WERI-Rb-1 (cell line): ENCODE measurements at regions not wholly inside any gene's neighbourhood (a gene's known extent, or its start where the extent isn't known, plus 50 kb on each side); places are given as distances from the start of the nearest gene placed in this dataset.

Experiments
- DNase-seq: peaks from one replicate; pipeline ENCODE4 v3.0.0-alpha.2; 2020
- H3K27ac ChIP-seq: fragments of 250-450 bp; sonication (Bioruptor Pico); 2 replicates; pipeline ENCODE4 v1.5.1; 2020; ENCODE audit warnings: mild to moderate bottlenecking, moderate library complexity
- H3K27me3 ChIP-seq: fragments of 250-450 bp; sonication (Bioruptor Pico); 2 replicates; pipeline ENCODE4 v1.5.1; 2021; ENCODE audit warnings: mild to moderate bottlenecking, low read depth, moderate library complexity; ENCODE audit not compliant: insufficient read depth, severe bottlenecking
- H3K36me3 ChIP-seq: fragments of 250-450 bp; sonication (Bioruptor Pico); 2 replicates; pipeline ENCODE4 v1.5.1; 2020; ENCODE audit warnings: mild to moderate bottlenecking, moderate library complexity
- H3K4me3 ChIP-seq: 2 replicates; pipeline ENCODE4 v1.5.1; 2011; ENCODE audit warnings: low read depth, mild to moderate bottlenecking, control low read depth, low read length
- H3K9me3 ChIP-seq: fragments of 250-450 bp; sonication (Bioruptor Pico); 2 replicates; pipeline ENCODE4 v1.5.1; 2021; ENCODE audit warnings: mild to moderate bottlenecking, moderate library complexity; ENCODE audit not compliant: severe bottlenecking
- CTCF ChIP-seq: IDR thresholded peaks from 2 replicates; pipeline ENCODE4 v1.5.1; 2011; ENCODE audit warnings: low read depth, mild to moderate bottlenecking, control low read depth, inconsistent platforms, low read length

DNA sequence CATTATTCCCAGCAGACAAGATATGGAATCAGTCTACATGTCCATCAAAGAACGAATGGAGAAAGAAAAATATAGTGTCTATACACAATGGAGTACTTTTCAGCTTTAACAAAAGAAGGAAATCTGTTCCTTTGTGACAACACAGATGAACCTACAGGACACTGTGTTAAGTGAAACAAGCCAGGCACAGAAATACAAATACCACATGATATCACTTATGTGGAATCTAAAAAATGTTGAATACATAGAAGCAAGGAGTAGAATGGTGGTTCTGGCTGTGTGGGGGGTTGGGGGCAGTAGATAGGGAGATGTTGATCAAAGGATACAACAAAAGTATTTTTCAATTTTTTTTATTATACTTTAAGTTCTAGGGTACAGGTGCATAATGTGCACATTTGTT is 347.7 kb upstream of the MAP2 start:
- Histone ChIP-seq H3K27ac (no peak overlapping the region), H3K27me3 (no peaks in the 10 kb centered on the region), H3K36me3 (no peaks in the 10 kb centered on the region), H3K4me3 (no peak overlapping the region), H3K9me3 (no peaks in the 10 kb centered on the region)
- DNase-seq: no peak
- TF ChIP-seq CTCF: no peak

- no peak overlapping the region for H3K27ac ChIP-seq
- no peaks in the 10 kb centered on the region for H3K9me3 ChIP-seq
- TF ChIP-seq CTCF: no peak
- H3K4me3 ChIP-seq: no peak overlapping the region
- DNase-seq: no peak
- H3K36me3 ChIP-seq: no peaks in the 10 kb centered on the region
- no peaks in the 10 kb centered on the region for H3K27me3 ChIP-seq
Measured at GRCh38 chr2:209086761-209087160, 337.1 kb upstream of the MAP2 start.

GRCh38 chr2:209091056-209091455 is 332.8 kb upstream of the MAP2 start:
- Histone ChIP-seq H3K27me3 (no peaks in the 10 kb centered on the region), H3K4me3 (no peak overlapping the region), H3K9me3 (no peaks in the 10 kb centered on the region), H3K27ac (no peak overlapping the region), H3K36me3 (no peaks in the 10 kb centered on the region)
- no peak for DNase-seq
- no peak for TF ChIP-seq CTCF

DNA sequence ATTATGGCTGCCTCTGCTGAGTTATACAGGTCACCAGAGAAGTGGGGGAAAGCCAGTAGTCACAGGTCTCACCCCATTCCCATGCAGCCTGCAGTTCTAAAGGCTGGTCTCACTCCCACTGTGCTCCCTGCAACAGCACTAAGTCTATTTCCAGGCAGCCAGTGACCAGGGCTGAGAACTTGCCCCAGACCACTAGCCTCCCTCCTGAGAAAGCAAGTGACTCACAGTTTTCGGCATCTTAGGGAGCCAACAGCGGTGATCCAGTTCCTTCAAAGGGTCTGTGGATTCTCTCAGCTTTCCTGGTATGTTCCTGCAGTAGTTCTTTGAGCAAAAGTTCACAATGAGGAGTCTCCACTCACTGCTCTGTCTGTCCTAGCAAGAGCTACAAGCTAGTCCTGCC is 329.6 kb upstream of the MAP2 start:
- DNase-seq: no peak
- H3K4me3 ChIP-seq: no peak overlapping the region
- no peak overlapping the region for H3K27ac ChIP-seq
- no peaks in the 10 kb centered on the region for H3K27me3 ChIP-seq
- TF ChIP-seq CTCF: no peak
- H3K36me3 ChIP-seq: no peaks in the 10 kb centered on the region
- H3K9me3 ChIP-seq: no peaks in the 10 kb centered on the region

DNA sequence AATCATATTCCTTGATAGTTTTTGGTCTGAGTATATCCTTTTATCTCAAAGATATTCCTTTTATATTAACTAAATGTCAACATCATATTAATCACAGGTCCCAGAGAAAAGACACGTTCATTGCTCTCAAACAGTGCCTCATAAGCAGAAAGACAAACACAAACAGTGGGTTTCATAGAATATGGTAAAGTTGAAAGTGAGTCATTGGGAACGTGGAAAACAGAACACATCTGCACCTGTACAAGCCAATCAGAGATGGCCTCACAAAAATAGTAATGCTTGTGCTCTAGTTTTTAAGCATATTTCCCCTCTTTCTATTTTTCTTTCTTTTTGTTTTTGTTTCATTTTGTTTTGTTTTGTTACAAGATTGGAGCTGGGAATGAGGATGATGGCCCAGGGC is 328.4 kb upstream of the MAP2 start:
- no peak for DNase-seq
- TF ChIP-seq CTCF: no peak
- Histone ChIP-seq H3K36me3 (no peaks in the 10 kb centered on the region), H3K27ac (no peak overlapping the region), H3K9me3 (no peaks in the 10 kb centered on the region), H3K27me3 (no peaks in the 10 kb centered on the region), H3K4me3 (no peak overlapping the region)

GRCh38 chr2:209097168-209097567 is 326.7 kb upstream of the MAP2 start:
- TF ChIP-seq CTCF: no peak
- H3K27me3 ChIP-seq: no peaks in the 10 kb centered on the region
- no peak for DNase-seq
- H3K36me3 ChIP-seq: no peaks in the 10 kb centered on the region
- no peak overlapping the region for H3K4me3 ChIP-seq
- H3K27ac ChIP-seq: no peak overlapping the region
- H3K9me3 ChIP-seq: no peaks in the 10 kb centered on the region
